Stomach (tissue), 8 donors: ENCODE measurements at regions not wholly inside any gene's neighbourhood (a gene's known extent, or its start where the extent isn't known, plus 50 kb on each side); places are given as distances from the start of the nearest gene placed in this dataset.

ENCODE experiments used
- DNase-seq, 2 donors: peaks; one replicate each; pipeline versions ENCODE4 v3.0.0 to v3.0.0-alpha.2; 2013 to 2019
- H3K27ac ChIP-seq, 5 donors: fragments of 200-600 bp in 4 of 5; sonication (generic) in 4 of 5; one replicate each; pipeline ENCODE4 v1.5.1; 2013 to 2019; ENCODE audit warnings: mild to moderate bottlenecking in 1 of 5, moderate library complexity in 1 of 5
- H3K27me3 ChIP-seq, 3 donors: fragments of 200-600 bp; sonication (generic); one replicate each; pipeline ENCODE4 v1.5.1; 2017 to 2019; ENCODE audit warnings: mixed run types in 1 of 3
- H3K36me3 ChIP-seq, 4 donors: fragments of 200-600 bp; sonication (generic); 1 replicate in 3 of 4; 2 replicates in 1 of 4; pipeline ENCODE4 v1.5.1; 2016 to 2019
- H3K4me1 ChIP-seq, 4 donors: fragments of 200-600 bp; sonication (generic); one replicate each; pipeline ENCODE4 v1.5.1; 2016 to 2019
- H3K4me3 ChIP-seq, 4 donors: fragments of 200-600 bp; sonication (generic) in 3 of 4; one replicate each; pipeline ENCODE4 v1.5.1; 2016 to 2019; ENCODE audit warnings: mild to moderate bottlenecking in 1 of 4
- H3K9me3 ChIP-seq, 4 donors: fragments of 200-600 bp; sonication (generic); one replicate each; pipeline ENCODE4 v1.5.1; 2016 to 2019
- CTCF ChIP-seq, 7 experiments: fragments of 450-650 bp in 4 of 7; fragments of 200-600 bp in 3 of 7; sonication (generic) in 3 of 7; IDR thresholded peaks; one replicate each; pipeline ENCODE4 v1.5.1; 2016 to 2019; ENCODE audit warnings: antibody characterized with exemption in 7 of 7, control low read depth in 2 of 7, mild to moderate bottlenecking in 1 of 7
- EP300 ChIP-seq: sonication (generic); formaldehyde crosslinking; IDR thresholded peaks from one replicate; pipeline ENCODE4 v1.6.1; 2017; ENCODE audit warnings: antibody characterized with exemption
- POLR2A ChIP-seq, 4 donors: fragments of 450-650 bp; IDR thresholded peaks; one replicate each; pipeline ENCODE4 v1.6.1; 2016; ENCODE audit warnings: antibody characterized with exemption in 4 of 4, control low read depth in 2 of 4, mild to moderate bottlenecking in 1 of 4, moderate library complexity in 1 of 4
- POLR2AphosphoS5 ChIP-seq, 3 donors: sonication (generic); formaldehyde crosslinking; IDR thresholded peaks; one replicate each; pipeline ENCODE4 v1.6.1; 2016; ENCODE audit warnings: antibody characterized with exemption in 3 of 3
- WGBS, 5 donors: extraction: QIAGEN DNeasy Blood & Tissue Kit in 3 of 5; methylation state at CpG; one replicate each; pipeline versions ENCODE4 v1.1.5 to v1.1.7; 2013 to 2018; 5-methylcytosine and 5-hydroxymethylcytosine counted together
- intact Hi-C: fragments of 100-400 bp; cut with DNase I; formaldehyde crosslinking; loops from one replicate; pipeline ENCODE4 v1.15.1; 2023; ENCODE audit warnings: low total_unique reads
- donor health status: healthy with polysubstance abuse.
- donor health status: Bipolar disorder and iron deficiency.
- donor health status: healthy.

- 67 to 72% (median 71%) methylated on average over 2 of the region's 2 CpGs for WGBS, 5 donors
- TF ChIP-seq POLR2AphosphoS5 (IDR thresholded peaks at IDR 0.05): no peak
- TF ChIP-seq CTCF (IDR thresholded peaks at IDR 0.05): no peak
- TF ChIP-seq POLR2A (IDR thresholded peaks at IDR 0.05): no peak
- no peak for TF ChIP-seq EP300
- no peak overlapping the region for H3K4me3 ChIP-seq
These were observed 120.4 kb downstream of the ZIC1 start for GRCh38 chr3:147529551-147529950.

GRCh38 chr3:147538034-147538433, 128.9 kb downstream of the ZIC1 start:
- Histone ChIP-seq H3K27ac (no peak overlapping the region), H3K9me3 (peaks cover 0 to 27% (median 18%) of the 10 kb centered on the region in 4 donors), H3K4me1 (no peaks in the 10 kb centered on the region), H3K4me3 (no peak overlapping the region), H3K36me3 (no peaks in the 10 kb centered on the region), H3K27me3 (no peaks in the 10 kb centered on the region)
- WGBS, 5 donors: 70 to 80% (median 76%) methylated on average over 4 of the region's 4 CpGs
- no peak for DNase-seq
- no peak for TF ChIP-seq POLR2A (IDR thresholded peaks at IDR 0.05)
- TF ChIP-seq POLR2AphosphoS5 (IDR thresholded peaks at IDR 0.05): no peak
- no peak for TF ChIP-seq CTCF (IDR thresholded peaks at IDR 0.05)
- TF ChIP-seq EP300: no peak
- intact Hi-C loops: no loop called here

More at GRCh38 chr3:147529551-147529950, 120.4 kb downstream of the ZIC1 start:
- no peak overlapping the region for H3K27ac ChIP-seq
- H3K27me3 ChIP-seq: no peaks in the 10 kb centered on the region
- H3K4me1 ChIP-seq: no peaks in the 10 kb centered on the region
- no peak for DNase-seq
- intact Hi-C loops: no loop called here
- peaks cover 0 to 22% (median 7%) of the 10 kb centered on the region in 4 donors for H3K9me3 ChIP-seq
- H3K36me3 ChIP-seq: no peaks in the 10 kb centered on the region

- Histone ChIP-seq H3K27ac (no peak overlapping the region), H3K36me3 (no peaks in the 10 kb centered on the region), H3K27me3 (no peaks in the 10 kb centered on the region), H3K4me3 (no peak overlapping the region), H3K4me1 (no peaks in the 10 kb centered on the region), H3K9me3 (peaks cover 0 to 30% (median 18%) of the 10 kb centered on the region in 4 donors)
- no peak for TF ChIP-seq POLR2AphosphoS5 (IDR thresholded peaks at IDR 0.05)
- no peak for TF ChIP-seq CTCF (IDR thresholded peaks at IDR 0.05)
- TF ChIP-seq EP300: no peak
- TF ChIP-seq POLR2A (IDR thresholded peaks at IDR 0.05): no peak
- no peak for DNase-seq
- intact Hi-C loops: no loop called here
These were observed 131.8 kb downstream of the ZIC1 start for GRCh38 chr3:147540921-147541320.

GRCh38 chr3:147544290-147544689, 135.1 kb downstream of the ZIC1 start:
- no peak overlapping the region for H3K27ac ChIP-seq
- TF ChIP-seq POLR2AphosphoS5 (IDR thresholded peaks at IDR 0.05) (no peak), CTCF (IDR thresholded peaks at IDR 0.05) (no peak), EP300 (no peak), POLR2A (IDR thresholded peaks at IDR 0.05) (no peak)
- intact Hi-C loops: no loop called here
- H3K36me3 ChIP-seq: no peaks in the 10 kb centered on the region
- no peaks in the 10 kb centered on the region for H3K27me3 ChIP-seq
- H3K4me3 ChIP-seq: no peak overlapping the region
- H3K9me3 ChIP-seq: peaks cover 0 to 33% (median 18%) of the 10 kb centered on the region in 4 donors
- DNase-seq: no peak
- H3K4me1 ChIP-seq: no peaks in the 10 kb centered on the region
